ENCODE measurements at regions not wholly inside any gene's neighbourhood (a gene's known extent, or its start where the extent isn't known, plus 50 kb on each side); places are given as distances from the start of the nearest gene placed in this dataset.

DNA sequence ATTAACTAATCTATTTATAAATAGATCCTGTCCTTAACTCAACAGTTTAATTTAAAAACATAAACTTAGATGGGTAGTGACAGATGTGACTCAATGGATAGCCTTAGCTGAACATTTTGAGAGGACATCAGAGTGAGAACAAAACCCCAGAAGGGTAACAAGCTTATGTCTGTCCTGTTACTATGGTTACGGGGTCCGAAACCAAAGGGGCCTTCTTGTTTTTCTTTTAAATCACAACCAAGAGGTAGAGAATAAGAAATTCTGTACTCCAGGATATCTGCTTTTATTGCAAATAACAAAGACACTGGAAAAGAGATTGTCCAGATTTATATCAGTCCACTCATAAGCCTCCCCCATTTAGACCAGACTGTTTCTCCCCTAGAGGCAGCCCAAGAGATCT is 612.1 kb downstream of the MTRR start:
- Histone ChIP-seq H3K4me1 (no peaks in the 10 kb centered on the region), H3K4me3 (no peak overlapping the region), H3K27me3 (no peaks in the 10 kb centered on the region), H3K9me3 (no peaks in the 10 kb centered on the region), H3K36me3 (no peaks in the 10 kb centered on the region), H3K27ac (no peak overlapping the region)
- no peak for TF ChIP-seq POLR2A (IDR thresholded peaks at IDR 0.05)
- TF ChIP-seq, protein P1, sequence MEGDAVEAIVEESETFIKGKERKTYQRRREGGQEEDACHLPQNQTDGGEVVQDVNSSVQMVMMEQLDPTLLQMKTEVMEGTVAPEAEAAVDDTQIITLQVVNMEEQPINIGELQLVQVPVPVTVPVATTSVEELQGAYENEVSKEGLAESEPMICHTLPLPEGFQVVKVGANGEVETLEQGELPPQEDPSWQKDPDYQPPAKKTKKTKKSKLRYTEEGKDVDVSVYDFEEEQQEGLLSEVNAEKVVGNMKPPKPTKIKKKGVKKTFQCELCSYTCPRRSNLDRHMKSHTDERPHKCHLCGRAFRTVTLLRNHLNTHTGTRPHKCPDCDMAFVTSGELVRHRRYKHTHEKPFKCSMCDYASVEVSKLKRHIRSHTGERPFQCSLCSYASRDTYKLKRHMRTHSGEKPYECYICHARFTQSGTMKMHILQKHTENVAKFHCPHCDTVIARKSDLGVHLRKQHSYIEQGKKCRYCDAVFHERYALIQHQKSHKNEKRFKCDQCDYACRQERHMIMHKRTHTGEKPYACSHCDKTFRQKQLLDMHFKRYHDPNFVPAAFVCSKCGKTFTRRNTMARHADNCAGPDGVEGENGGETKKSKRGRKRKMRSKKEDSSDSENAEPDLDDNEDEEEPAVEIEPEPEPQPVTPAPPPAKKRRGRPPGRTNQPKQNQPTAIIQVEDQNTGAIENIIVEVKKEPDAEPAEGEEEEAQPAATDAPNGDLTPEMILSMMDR (IDR thresholded peaks at IDR 0.05): no peak
- WGBS, 4 donors: 89 to 99% (median 96%) methylated on average over 2 of the region's 2 CpGs
- intact Hi-C loops (cut with DNase I): no loop called here
- DNase-seq (no peak), ATAC-seq (no peak)

DNA sequence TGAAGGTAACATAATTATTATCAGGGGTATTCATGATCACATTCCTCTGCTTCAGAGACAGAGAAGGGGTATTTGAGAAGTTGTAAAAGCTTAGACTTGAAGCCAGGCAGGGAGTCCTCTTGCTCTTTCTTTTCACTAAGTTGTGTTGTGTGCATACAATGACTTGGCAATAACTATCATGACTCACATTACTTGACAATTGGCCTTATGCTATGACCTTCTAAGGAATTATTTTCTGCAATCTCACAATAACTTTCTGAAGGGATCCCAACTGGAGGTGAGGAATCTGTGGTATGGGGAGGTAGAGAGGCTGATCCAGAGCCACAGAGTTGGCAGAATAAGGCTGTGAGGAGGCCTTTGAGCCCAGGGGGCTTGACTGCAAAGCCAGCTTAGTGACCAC is 622.3 kb downstream of the MTRR start:
- Histone ChIP-seq H3K9me3 (peaks cover 0 to 30% (median 15%) of the 10 kb centered on the region in 12 donors), H3K36me3 (no peaks in the 10 kb centered on the region), H3K27ac (no peak overlapping the region), H3K27me3 (no peaks in the 10 kb centered on the region), H3K4me1 (no peaks in the 10 kb centered on the region), H3K4me3 (no peak overlapping the region)
- intact Hi-C loops (cut with DNase I): no loop called here
- TF ChIP-seq, protein P1 (IDR thresholded peaks at IDR 0.05): no peak
- TF ChIP-seq POLR2A (IDR thresholded peaks at IDR 0.05): no peak
- ATAC-seq: no peak
- no peak for DNase-seq

DNA sequence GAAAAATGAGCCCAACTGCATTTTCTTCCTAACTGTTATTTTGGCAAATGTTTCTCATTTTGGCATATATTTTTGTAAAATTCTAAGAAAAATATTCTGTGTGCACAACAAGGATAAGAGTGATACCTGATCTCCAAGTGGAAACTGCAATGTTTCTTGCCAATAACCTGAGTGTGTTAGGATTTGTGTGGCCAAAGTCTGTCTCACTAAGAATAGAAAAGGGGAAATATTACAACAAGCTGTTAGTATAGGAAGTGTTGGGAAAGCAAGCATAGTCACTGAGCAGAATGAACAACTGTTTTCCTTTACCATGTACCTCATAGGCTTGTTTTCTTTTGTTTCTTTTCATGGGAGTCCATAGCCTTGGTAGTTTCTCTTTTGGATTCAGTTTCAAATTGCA is 624.2 kb downstream of the MTRR start:
- no peaks in the 10 kb centered on the region for H3K36me3 ChIP-seq
- intact Hi-C loops (cut with DNase I): no loop called here
- H3K9me3 ChIP-seq: peaks cover 0 to 39% (median 19%) of the 10 kb centered on the region in 12 donors
- no peak overlapping the region for H3K27ac ChIP-seq
- no peak for TF ChIP-seq POLR2A (IDR thresholded peaks at IDR 0.05)
- TF ChIP-seq, protein P1 (IDR thresholded peaks at IDR 0.05): no peak
- H3K4me3 ChIP-seq: no peak overlapping the region
- ATAC-seq: no peak
- no peaks in the 10 kb centered on the region for H3K4me1 ChIP-seq
- H3K27me3 ChIP-seq: no peaks in the 10 kb centered on the region
- no peak for DNase-seq

DNA sequence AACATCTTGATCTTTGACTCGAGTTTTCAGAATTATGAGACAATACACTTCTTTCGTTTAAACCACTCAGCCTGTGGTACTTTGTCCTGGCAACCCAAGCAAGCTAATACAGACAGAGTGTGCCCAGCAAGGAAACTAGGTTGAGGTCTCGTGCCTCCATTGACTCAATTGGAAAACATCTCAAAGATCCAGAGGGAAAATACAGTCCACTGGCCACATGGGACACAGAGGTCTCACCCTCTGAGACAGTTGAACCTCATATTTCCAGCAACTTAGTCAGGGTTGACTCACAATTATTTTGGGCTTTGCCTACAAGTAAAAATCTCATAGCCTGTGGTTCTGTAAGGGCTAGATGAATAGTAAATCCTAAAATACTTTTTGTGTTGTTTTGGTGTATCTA is 631.5 kb downstream of the MTRR start:
- ATAC-seq: no peak
- intact Hi-C loops (cut with DNase I): loop anchor here in 1 of 10 donors (10.0 kb wide), 1 partner anchor 106 kb away; no protein-coding TSS in a partner anchor

More for the DNA sequence above, 631.5 kb downstream of the MTRR start:
- no peak overlapping the region for H3K27ac ChIP-seq
- peaks cover 0 to 29% (median 12%) of the 10 kb centered on the region in 12 donors for H3K9me3 ChIP-seq
- H3K4me3 ChIP-seq: no peak overlapping the region
- H3K4me1 ChIP-seq: no peaks in the 10 kb centered on the region
- H3K27me3 ChIP-seq: no peaks in the 10 kb centered on the region
- TF ChIP-seq, protein P1 (IDR thresholded peaks at IDR 0.05): no peak
- no peak for TF ChIP-seq POLR2A (IDR thresholded peaks at IDR 0.05)
- 63 to 74% (median 70%) methylated on average over 3 of the region's 3 CpGs for WGBS, 4 donors
- DNase-seq: no peak
- H3K36me3 ChIP-seq: no peaks in the 10 kb centered on the region

All from heart left ventricle (tissue), 16 donors.